WTC11 (cell line): ENCODE measurements at regions not wholly inside any gene's neighbourhood (a gene's known extent, or its start where the extent isn't known, plus 50 kb on each side); places are given as distances from the start of the nearest gene placed in this dataset.

Experiments
- ATF1 ChIP-seq: sonication (generic); formaldehyde crosslinking; IDR thresholded peaks from 2 replicates; pipeline ENCODE4 v1.8.1; 2023; ENCODE audit warnings: mild to moderate bottlenecking, moderate library complexity, missing genetic modification reagents
- ATF3 ChIP-seq: sonication (generic); formaldehyde crosslinking; conservative IDR thresholded peaks from 2 replicates; pipeline ENCODE4 v1.8.1; 2022; ENCODE audit warnings: mild to moderate bottlenecking, missing genetic modification reagents
- CREB1 ChIP-seq: sonication (generic); formaldehyde crosslinking; IDR thresholded peaks from 2 replicates; pipeline ENCODE4 v1.8.0; 2023; ENCODE audit warnings: mild to moderate bottlenecking, missing genetic modification reagents
- CTCF ChIP-seq: fragments of 200-600 bp; IDR thresholded peaks from 2 replicates; pipeline ENCODE4 v1.8.0; 2022; ENCODE audit warnings: antibody characterized with exemption
- IRF1 ChIP-seq: sonication (generic); formaldehyde crosslinking; IDR thresholded peaks from 2 replicates; pipeline ENCODE4 v1.8.0; 2023; ENCODE audit warnings: missing genetic modification reagents
- KAT7 ChIP-seq: sonication (generic); formaldehyde crosslinking; IDR thresholded peaks from 2 replicates; pipeline ENCODE4 v1.8.1; 2023; ENCODE audit warnings: missing genetic modification reagents, mild to moderate bottlenecking, borderline replicate concordance
- MAX ChIP-seq: sonication (generic); formaldehyde crosslinking; IDR thresholded peaks from 2 replicates; pipeline ENCODE4 v1.8.0; 2022; ENCODE audit warnings: mild to moderate bottlenecking, missing genetic modification reagents
- NR3C1 ChIP-seq: sonication (generic); formaldehyde crosslinking; conservative IDR thresholded peaks from 2 replicates; pipeline ENCODE4 v1.8.1; 2023; ENCODE audit warnings: low read depth, mild to moderate bottlenecking, missing genetic modification reagents
- OVOL2 ChIP-seq: fragments of 250-450 bp; sonication (Bioruptor Pico); IDR thresholded peaks from 2 replicates; pipeline ENCODE4 v1.9.0; 2021; ENCODE audit warnings: mild to moderate bottlenecking, borderline replicate concordance
- RORB ChIP-seq: fragments of 250-450 bp; sonication (Bioruptor Pico); IDR thresholded peaks from 2 replicates; pipeline ENCODE4 v1.9.0; 2021; ENCODE audit warnings: mild to moderate bottlenecking
- SP1 ChIP-seq: sonication (generic); formaldehyde crosslinking; conservative IDR thresholded peaks from 2 replicates; pipeline ENCODE4 v1.8.1; 2022; ENCODE audit warnings: missing genetic modification reagents
- USF2 ChIP-seq: sonication (generic); formaldehyde crosslinking; IDR thresholded peaks from 2 replicates; pipeline ENCODE4 v1.8.1; 2023; ENCODE audit warnings: mild to moderate bottlenecking, missing genetic modification reagents, moderate library complexity
- ZNF232 ChIP-seq: sonication (generic); formaldehyde crosslinking; IDR thresholded peaks from 2 replicates; pipeline ENCODE4 v1.8.0; 2022; ENCODE audit warnings: mild to moderate bottlenecking, missing genetic modification reagents

- TF ChIP-seq CTCF (no peak), RORB (CRISPR knock-in tag) (no peak), SP1 (CRISPR knock-in tag) (no peak), MAX (CRISPR knock-in tag) (no peak), KAT7 (no peak), USF2 (no peak), ATF3 (CRISPR knock-in tag) (no peak), CREB1 (CRISPR knock-in tag) (no peak), OVOL2 (CRISPR knock-in tag) (no peak), ATF1 (CRISPR knock-in tag) (no peak), ZNF232 (CRISPR knock-in tag) (no peak), NR3C1 (CRISPR knock-in tag) (no peak), IRF1 (CRISPR knock-in tag) (no peak)
Measured at GRCh38 chr4:43089730-43090129, 197.2 kb downstream of the GRXCR1 start.
